Neutrophil (primary cell): ENCODE measurements at regions not wholly inside any gene's neighbourhood (a gene's known extent, or its start where the extent isn't known, plus 50 kb on each side); places are given as distances from the start of the nearest gene placed in this dataset.
A peak's percentile ranks its signal among the peaks of the same experiment; 100 is the strongest.

Experiments
- H3K27ac ChIP-seq: fragments of 200-600 bp; sonication (generic); 2 replicates; pipeline ENCODE4 v1.5.1; 2016; ENCODE audit warnings: mild to moderate bottlenecking, moderate library complexity
- H3K27me3 ChIP-seq: fragments of 200-600 bp; sonication (generic); 2 replicates; pipeline ENCODE4 v1.6.0; 2016; ENCODE audit warnings: mild to moderate bottlenecking
- H3K36me3 ChIP-seq: fragments of 200-600 bp; sonication (generic); 2 replicates; pipeline ENCODE4 v1.5.1; 2017
- H3K4me1 ChIP-seq, 2 experiments: fragments of 200-600 bp in 1 of 2; sonication (generic) in 1 of 2; 1 replicate in 1 of 2; 2 replicates in 1 of 2; pipeline versions ENCODE4 v1.5.1 to v1.6.1; 2013 to 2016; ENCODE audit warnings: low read depth in 1 of 2, low read length in 1 of 2, mild to moderate bottlenecking in 1 of 2, moderate library complexity in 1 of 2; ENCODE audit not compliant: control insufficient read depth in 1 of 2, insufficient read depth in 1 of 2
- H3K4me3 ChIP-seq, 2 experiments: fragments of 200-600 bp in 1 of 2; sonication (generic) in 1 of 2; 1 replicate in 1 of 2; 2 replicates in 1 of 2; pipeline ENCODE4 v1.5.1; 2013 to 2016; ENCODE audit warnings: low read depth in 1 of 2, low read length in 1 of 2, mild to moderate bottlenecking in 1 of 2, moderate library complexity in 1 of 2
- H3K9me3 ChIP-seq: fragments of 200-600 bp; sonication (generic); 2 replicates; pipeline ENCODE4 v1.5.1; 2016
- TF ChIP-seq, protein P1 (sequence below): fragments of 200-600 bp; sonication (generic); IDR thresholded peaks from 2 replicates; pipeline ENCODE4 v1.5.1; 2016; ENCODE audit warnings: antibody characterized with exemption

DNA sequence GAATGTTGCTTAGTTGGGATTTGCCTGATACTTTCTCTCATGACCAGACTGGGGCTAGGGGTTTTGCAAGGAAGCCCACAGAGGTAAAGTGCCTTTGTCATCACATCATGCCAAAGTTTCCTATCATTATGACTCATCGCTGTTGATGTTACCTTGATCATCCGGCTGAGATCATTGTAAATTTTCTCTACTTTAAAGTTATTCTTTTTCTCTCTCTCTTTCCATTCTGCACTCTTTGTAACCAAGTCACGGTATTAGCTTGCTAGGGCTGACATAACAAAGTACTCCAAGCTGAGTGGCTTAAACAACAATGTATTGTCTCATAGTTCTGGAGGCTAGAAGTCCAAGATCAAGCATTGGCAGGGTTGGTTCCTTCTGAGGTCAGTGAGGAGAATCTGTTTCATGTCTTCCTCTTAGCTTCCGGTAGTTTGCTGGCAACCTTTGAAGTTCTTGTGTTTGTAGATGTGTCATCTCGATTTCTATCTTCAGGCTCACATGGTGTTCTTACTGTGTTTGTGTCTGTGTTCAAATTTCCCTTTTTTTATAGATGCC lies 113.0 kb downstream of the DTHD1 start:
- H3K4me1 ChIP-seq, result no peaks in the 10 kb centered on the region
- TF ChIP-seq, protein P1, sequence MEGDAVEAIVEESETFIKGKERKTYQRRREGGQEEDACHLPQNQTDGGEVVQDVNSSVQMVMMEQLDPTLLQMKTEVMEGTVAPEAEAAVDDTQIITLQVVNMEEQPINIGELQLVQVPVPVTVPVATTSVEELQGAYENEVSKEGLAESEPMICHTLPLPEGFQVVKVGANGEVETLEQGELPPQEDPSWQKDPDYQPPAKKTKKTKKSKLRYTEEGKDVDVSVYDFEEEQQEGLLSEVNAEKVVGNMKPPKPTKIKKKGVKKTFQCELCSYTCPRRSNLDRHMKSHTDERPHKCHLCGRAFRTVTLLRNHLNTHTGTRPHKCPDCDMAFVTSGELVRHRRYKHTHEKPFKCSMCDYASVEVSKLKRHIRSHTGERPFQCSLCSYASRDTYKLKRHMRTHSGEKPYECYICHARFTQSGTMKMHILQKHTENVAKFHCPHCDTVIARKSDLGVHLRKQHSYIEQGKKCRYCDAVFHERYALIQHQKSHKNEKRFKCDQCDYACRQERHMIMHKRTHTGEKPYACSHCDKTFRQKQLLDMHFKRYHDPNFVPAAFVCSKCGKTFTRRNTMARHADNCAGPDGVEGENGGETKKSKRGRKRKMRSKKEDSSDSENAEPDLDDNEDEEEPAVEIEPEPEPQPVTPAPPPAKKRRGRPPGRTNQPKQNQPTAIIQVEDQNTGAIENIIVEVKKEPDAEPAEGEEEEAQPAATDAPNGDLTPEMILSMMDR, result no peak
- no peak overlapping the region for H3K4me3 ChIP-seq
- no peaks in the 10 kb centered on the region for H3K9me3 ChIP-seq
- no peak overlapping the region for H3K27ac ChIP-seq
- no peaks in the 10 kb centered on the region for H3K27me3 ChIP-seq
- H3K36me3 ChIP-seq, result no peaks in the 10 kb centered on the region

DNA sequence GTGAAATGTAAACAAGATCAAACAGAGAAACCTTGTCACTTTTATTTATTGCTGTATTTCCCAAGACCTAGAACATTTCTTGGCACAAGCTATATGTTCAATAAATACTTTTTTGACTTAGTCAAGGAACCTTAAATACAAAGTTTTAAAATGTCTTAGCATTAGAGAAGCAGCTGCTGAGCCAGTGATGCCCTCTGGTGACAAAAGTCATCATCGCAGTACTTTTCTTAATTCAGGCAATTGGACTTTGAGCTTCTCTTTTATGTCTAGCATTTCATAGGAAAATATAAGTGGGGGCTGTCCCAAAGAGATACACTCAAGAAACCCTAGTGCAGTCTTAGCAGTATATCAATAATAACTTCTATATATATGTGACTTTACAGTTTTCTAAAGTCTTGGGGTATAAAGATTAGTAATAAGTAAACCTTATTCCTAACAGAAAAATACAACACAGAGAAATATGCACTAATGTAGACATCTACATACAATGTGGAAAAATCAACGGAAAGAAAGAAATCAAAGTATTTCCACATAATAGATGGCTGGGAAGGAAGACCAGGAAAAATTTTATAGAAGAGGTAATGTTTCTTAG lies 118.4 kb downstream of the DTHD1 start:
- TF ChIP-seq, protein P1, result peak; percentile 37
- no peaks in the 10 kb centered on the region for H3K27me3 ChIP-seq
- H3K9me3 ChIP-seq, result no peaks in the 10 kb centered on the region
- H3K27ac ChIP-seq, result no peak overlapping the region
- H3K4me1 ChIP-seq, result no peaks in the 10 kb centered on the region
- no peaks in the 10 kb centered on the region for H3K36me3 ChIP-seq
- no peak overlapping the region for H3K4me3 ChIP-seq

DNA sequence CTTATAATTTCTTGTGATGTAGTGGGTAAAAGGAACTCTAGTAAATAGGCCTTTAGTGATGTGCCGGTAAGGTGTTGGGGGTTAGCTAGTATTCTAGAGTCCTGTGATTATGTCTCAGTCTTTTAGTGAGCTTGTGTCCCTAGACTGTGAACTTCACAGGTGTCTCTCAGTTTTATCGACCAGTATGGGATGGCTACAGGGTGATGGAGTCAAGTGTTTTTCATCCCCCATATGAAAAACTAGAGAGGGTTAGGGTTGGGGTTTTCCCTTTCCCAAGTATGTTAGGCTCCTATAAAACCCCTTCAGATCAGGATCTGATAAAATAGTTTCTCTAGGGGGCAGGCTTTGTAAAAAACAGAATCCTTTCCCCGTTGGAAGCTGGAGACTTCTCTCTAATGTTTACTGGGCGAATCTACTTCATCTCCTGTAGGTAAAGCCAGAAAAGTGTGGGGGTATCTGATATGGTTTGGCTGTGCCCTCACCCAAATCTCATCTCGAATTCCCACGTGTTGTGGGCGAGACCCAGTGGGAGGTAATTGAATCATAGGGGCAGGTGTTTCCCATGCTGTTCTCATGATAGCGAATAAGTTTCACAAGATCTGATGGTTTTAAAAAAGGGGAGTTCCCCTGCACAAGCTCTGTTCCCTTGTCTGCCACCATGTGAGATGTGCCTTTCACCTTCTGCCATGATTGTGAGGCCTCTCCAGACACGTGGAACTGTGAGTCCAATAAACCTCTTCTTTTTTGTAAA lies 120.8 kb downstream of the DTHD1 start:
- H3K36me3 ChIP-seq, result no peaks in the 10 kb centered on the region
- H3K27me3 ChIP-seq, result no peaks in the 10 kb centered on the region
- no peaks in the 10 kb centered on the region for H3K4me1 ChIP-seq
- no peaks in the 10 kb centered on the region for H3K9me3 ChIP-seq
- H3K4me3 ChIP-seq, result no peak overlapping the region
- TF ChIP-seq, protein P1, result no peak
- H3K27ac ChIP-seq, result no peak overlapping the region

DNA sequence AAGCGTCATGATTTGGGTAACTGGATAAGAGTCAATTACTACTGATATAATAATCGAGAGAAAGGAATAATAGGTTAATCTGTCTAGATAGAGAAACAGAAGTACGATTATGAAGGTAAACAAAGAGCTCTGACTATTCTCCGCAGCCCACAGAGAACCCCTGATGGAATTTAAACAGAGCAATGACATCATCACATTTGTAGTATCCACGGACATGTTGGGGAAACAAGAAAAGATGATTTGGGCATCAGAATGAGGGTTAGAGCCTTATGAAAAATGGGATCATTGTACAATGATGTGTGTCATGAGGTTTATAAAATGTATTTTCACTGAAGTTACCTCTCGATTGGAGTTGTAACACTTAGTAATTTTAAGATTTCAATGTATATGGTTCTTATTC lies 129.9 kb downstream of the DTHD1 start:
- H3K9me3 ChIP-seq, result no peaks in the 10 kb centered on the region
- no peak overlapping the region for H3K27ac ChIP-seq
- H3K27me3 ChIP-seq, result peaks cover 33% of the 10 kb centered on the region
- H3K4me3 ChIP-seq, result no peak overlapping the region
- TF ChIP-seq, protein P1, result no peak
- no peaks in the 10 kb centered on the region for H3K4me1 ChIP-seq
- no peaks in the 10 kb centered on the region for H3K36me3 ChIP-seq

DNA sequence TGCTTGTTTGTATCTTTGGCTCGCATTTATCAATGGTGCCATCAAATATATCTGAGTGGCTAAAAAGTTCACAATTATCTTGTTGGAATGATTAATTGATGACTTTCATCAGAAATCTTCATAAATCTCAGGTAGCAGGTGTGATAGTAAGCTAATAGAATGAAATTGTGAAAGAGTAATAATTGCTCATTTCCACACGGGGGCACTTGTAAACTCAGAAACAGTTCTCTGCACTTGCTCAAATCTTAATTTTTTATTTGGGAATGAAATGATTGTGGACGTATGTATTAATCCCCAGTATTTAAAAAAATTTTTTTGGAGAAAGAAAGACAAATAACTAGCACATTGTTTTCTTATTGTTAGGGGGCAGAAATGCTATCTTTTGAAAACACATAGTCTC lies 132.8 kb downstream of the DTHD1 start:
- TF ChIP-seq, protein P1, result no peak
- Histone ChIP-seq H3K9me3 (no peaks in the 10 kb centered on the region), H3K27me3 (peaks cover 33% of the 10 kb centered on the region), H3K27ac (no peak overlapping the region), H3K4me3 (no peak overlapping the region), H3K4me1 (no peaks in the 10 kb centered on the region), H3K36me3 (no peaks in the 10 kb centered on the region)
